Activated CD8-positive, alpha-beta memory T cell treated with anti-CD3 and anti-CD28 coated beads for 36 hours (primary cell): ENCODE measurements at regions not wholly inside any gene's neighbourhood (a gene's known extent, or its start where the extent isn't known, plus 50 kb on each side); places are given as distances from the start of the nearest gene placed in this dataset.
"Not testable (repeated sequence)": the region's sequence is repeated elsewhere in the genome, so short reads cannot be mapped to it uniquely, and the experiment has no call there.

Experiments used
- CTCF ChIA-PET: fragments of 350-600 bp; sonication (Branson Sonifier 250); formaldehyde crosslinking; loops from one replicate; lab custom pipeline; 2021; ENCODE audit warnings: antibody characterized with exemption; lab: Charles Lee
- POLR2A ChIA-PET: fragments of 350-600 bp; sonication (Branson Sonifier 250); formaldehyde crosslinking; loops from one replicate; lab custom pipeline; 2021; ENCODE audit warnings: antibody characterized with exemption; lab: Charles Lee

DNA sequence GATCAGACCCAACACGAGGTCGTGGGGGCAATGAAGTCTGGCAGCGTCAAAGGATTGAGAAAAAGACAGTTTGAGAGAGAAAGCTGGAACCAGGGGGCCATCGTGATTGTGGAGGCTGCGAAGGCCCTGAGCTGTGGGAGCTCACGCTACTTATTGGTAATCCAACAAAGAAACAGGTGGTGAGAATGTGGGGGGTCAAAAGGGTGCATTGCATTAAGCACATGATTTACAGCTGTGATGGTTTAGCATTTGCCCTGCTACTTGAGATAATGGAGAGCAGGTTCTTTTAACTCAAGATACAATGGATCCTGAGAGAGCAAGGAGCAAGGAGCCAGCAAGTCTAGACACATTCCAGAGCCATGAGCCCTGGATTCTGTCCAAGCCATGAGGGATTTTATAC is 276.8 kb upstream of the RRP15 start:
- CTCF ChIA-PET, POLR2A ChIA-PET: not testable (repeated sequence)

GRCh38 chr1:218015106-218015505 is 270.0 kb upstream of the RRP15 start:
- POLR2A ChIA-PET = not testable (repeated sequence)

DNA sequence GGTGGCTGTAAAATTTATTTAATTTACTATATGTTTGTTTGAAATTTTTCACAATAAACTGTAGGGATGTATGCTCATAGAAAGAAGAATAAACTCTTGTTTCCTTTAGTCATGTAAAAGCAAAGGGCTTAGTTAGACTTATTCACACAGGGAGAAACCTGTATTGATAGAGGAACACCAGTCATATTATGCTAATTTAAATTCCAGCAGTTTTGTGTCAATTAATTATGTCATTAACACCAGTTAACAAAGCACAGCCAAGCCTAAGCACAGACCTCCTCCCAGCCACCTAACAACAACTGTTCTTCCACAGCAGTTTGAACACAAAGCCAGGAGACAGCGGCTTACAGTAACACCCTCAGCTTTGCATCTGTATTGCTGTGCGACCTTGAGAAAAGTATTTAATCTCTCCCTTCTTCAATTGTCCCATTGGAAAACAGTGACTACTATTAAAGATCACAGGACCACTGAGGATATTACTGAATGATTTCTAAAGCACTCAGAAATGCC is 260.8 kb upstream of the RRP15 start:
- ChIA-PET CTCF (no interaction called here), POLR2A (no interaction called here)

More at GRCh38 chr1:218015106-218015505, 270.0 kb upstream of the RRP15 start:
- CTCF ChIA-PET = not testable (repeated sequence)

DNA sequence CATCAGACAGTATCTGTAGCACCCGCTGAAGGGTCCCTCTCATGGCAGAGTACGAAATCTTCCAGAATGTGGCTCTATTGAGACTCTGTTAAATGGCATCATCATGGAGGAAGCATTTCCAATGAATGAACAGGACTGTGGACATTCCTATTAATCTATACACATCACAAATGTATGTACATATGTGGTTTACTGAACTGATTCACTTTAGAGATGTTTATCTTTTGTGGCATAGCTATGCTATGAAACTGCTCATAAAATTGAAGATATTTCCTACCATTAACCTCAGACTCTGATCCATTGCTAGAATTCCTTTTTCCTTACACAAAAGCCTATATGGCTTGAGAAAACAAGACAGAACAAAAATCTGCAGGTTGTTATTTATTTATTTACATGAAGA is 259.6 kb upstream of the RRP15 start:
- ChIA-PET CTCF (no interaction called here), POLR2A (no interaction called here)

DNA sequence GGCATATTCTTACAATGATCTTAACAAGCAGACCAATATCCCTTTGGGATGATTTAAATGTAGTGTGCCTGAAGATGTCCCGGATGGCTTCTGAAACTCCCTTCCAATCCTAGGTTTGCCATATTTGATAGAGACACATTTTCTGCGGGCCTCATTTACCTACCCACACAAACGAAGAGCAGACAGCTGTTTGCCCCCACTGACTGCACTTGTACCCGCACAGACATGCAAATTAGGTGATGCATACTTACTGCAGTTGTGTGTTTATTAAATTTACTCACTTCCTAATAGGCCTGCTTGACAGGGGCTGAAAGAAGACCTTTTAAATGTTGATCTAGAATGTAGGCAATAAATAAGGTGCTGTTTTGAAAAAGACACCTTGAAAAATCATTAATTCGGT is 257.9 kb upstream of the RRP15 start:
- ChIA-PET POLR2A (no interaction called here), CTCF (no interaction called here)

DNA sequence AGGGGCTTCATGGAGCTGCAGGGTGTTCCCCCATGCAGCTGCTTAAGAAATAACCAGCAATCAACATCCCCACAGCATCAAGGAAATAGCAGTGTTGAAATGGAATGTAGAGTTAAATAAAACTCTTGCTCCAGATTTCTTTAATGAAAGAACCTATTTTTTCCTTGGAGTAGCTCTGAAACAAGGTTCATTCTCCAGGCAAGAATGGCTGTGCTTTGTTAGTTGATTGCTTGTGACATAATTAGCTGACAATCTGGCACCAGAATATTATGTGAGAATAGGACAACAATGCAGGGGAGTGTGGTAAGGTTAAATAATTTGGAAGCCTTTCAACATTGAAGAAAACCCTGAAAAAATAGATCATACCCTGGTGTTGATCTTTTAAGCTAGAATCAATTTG is 254.2 kb upstream of the RRP15 start:
- ChIA-PET POLR2A (no interaction called here), CTCF (no interaction called here)

DNA sequence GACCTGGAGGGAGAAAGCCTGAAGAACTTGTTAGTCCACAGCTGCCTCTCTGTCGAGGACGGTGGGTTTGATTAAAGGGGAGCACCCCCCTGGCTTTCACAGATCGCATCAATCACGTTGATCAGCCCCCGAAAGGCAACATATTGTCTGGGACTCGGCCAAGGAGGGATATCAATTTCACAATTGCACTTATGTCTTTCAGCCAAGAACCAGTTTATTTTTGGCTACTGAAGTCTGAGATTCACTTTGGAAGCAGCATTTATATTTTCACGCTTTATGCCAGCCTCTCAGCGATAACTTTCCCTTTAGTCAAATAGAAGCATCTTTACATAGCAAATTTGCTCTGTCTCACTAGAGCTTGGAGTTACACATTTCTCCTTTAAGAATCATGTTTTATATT is 253.2 kb upstream of the RRP15 start:
- POLR2A ChIA-PET = no interaction called here
- CTCF ChIA-PET = no interaction called here

DNA sequence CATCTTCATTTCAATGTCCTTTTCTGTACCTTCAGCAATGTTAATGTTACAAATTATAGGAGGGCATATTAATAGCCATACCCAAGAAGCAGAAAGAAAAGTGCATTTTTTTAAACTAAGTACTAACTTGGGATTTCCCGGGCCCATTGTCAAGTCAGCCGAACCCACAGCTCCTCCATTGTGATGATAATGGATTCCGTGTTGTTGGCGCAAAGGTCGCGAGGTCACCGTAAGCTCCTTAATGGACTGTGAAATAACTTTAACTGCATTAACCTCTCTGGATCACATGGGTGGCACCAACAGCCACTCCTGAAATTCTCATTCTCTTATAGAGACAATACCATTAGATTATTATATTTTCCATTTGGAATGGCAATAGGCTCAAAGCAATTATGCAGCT is 250.6 kb upstream of the RRP15 start:
- CTCF ChIA-PET = no interaction called here
- POLR2A ChIA-PET = no interaction called here

- POLR2A ChIA-PET = no interaction called here
Observed at GRCh38 chr1:218048828-218049420, 236.2 kb upstream of the RRP15 start.

GRCh38 chr1:218049641-218050040 is 235.5 kb upstream of the RRP15 start:
- ChIA-PET POLR2A (no interaction called here), CTCF (no interaction called here)

More at GRCh38 chr1:218048828-218049420, 236.2 kb upstream of the RRP15 start:
- CTCF ChIA-PET = no interaction called here

- CTCF ChIA-PET = no interaction called here
- POLR2A ChIA-PET = no interaction called here
Observed at GRCh38 chr1:218058730-218059129, 226.4 kb upstream of the RRP15 start.

DNA sequence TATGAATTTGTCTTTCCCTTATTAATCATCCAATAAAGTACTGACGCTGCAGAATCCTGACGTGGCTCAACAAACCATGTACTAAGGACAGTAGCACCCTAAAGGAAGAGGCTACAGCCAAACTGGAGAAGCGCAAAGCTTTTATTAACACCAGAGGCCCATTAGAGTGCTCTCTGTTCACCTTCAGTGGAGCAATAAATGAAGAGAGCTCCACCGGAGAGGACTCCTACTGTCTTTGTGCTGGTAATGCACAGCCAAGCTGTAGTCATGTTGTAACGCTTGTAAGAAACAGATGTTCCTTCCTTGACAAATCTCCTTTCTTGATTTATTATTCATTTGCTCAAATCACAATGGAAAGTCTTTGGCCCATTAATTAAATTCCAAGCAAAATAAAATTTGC is 220.7 kb upstream of the RRP15 start:
- POLR2A ChIA-PET = no interaction called here
- CTCF ChIA-PET = no interaction called here

DNA sequence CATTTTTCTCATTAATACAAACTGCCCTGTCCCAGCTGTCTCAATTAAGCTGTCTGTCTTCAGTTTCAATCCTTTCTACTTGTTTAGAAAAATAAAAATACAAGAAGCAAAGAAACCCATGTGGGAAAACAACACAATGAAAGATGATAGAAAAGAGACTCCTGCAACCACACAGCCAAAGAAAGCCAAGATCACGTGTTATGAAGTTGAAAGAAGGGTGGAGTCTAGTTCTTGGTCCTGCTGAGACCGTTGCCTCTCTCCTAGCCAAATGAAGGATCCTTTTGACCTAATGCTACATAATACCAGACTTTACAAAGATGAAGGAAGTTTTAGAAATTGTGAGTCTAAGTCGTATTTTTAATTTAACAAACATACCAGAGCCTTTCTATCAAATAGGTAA is 218.8 kb upstream of the RRP15 start:
- POLR2A ChIA-PET = no interaction called here
- CTCF ChIA-PET = no interaction called here

- ChIA-PET CTCF (no interaction called here), POLR2A (no interaction called here)
Observed at GRCh38 chr1:218068241-218068640, 216.9 kb upstream of the RRP15 start.

DNA sequence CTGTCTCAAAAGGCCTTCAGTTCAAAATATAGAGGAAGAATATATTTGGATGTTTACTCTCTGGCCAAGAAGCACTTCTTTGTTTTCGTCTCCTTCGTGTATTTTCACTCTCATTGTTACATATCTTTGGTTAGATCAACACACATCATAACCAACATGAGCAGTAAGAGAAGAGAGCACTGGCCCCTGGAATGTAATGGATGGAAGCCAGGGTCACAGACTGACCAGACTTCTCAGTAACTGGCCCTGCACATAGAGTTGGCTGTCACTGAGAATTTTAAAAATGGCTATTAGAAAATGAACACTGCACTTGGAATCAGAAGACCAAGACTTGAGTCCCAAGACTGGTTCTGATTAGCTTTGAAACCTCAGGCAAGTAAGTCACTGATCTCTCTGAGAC is 215.9 kb upstream of the RRP15 start:
- POLR2A ChIA-PET = no interaction called here
- CTCF ChIA-PET = no interaction called here

- ChIA-PET POLR2A (no interaction called here), CTCF (no interaction called here)
Observed at GRCh38 chr1:218073062-218073461, 212.0 kb upstream of the RRP15 start.

DNA sequence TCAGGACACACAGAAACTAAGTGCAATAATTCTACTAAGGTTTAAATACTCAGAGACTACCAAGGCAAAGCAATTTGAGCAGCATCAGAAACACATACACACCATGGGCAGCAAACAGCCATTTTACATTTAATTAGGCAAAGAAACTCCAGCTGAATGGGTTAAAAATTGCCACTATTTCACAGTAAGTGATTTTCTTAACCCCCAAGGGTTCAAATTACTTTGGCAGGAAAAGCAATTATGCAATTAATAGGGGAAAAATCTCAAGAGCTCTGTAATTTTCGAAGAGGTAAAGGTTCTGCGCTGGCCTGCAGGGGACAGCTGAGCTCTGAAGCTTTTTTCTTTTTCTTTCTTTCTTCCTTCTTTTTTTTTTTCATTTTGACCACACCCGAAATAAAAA is 206.2 kb upstream of the RRP15 start:
- ChIA-PET CTCF (no interaction called here), POLR2A (no interaction called here)

- ChIA-PET CTCF (no interaction called here), POLR2A (no interaction called here)
Observed at GRCh38 chr1:218079347-218079746, 205.7 kb upstream of the RRP15 start.

DNA sequence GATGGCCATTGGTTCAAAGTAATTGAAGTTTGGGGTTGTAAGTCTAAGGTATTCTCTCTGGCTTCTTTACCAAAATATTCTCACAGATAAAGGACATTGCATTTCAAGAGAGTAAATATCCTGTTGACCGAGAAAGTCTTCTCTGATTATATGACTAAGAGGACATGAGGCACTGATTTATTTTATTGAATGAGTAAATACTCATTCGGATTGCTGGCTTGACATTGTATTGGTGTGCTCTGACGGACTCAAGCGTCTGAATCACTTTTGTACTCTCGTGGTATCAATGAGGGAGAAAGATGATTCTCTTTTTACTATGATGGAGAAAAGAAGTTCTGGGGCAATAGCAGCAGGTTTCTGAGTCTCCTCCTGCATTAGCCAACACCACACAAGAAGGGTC is 205.3 kb upstream of the RRP15 start:
- ChIA-PET POLR2A (no interaction called here), CTCF (no interaction called here)

DNA sequence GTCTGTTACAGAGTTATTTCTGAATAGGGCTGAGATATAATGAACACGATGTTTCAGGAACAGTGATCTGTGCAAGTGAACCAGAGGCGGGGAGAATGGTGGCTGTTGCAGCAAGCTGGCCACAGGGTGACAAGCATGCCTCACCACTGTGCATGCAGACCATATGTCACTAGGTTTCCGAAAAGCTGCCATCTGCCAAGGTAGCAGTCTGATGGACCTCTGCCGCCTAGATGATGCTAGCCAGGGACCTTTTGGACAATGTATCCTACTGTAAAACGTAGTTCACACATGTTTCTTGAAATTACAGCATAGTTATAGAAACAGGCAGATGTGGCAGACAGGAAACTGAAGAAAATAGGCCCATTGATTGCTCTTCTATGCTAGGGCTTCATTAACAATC is 204.2 kb upstream of the RRP15 start:
- ChIA-PET CTCF (no interaction called here), POLR2A (no interaction called here)

- CTCF ChIA-PET = no interaction called here
Observed at GRCh38 chr1:218081358-218081757, 203.7 kb upstream of the RRP15 start.

GRCh38 chr1:218090459-218090858 is 194.6 kb upstream of the RRP15 start:
- ChIA-PET CTCF (no interaction called here), POLR2A (no interaction called here)

More at GRCh38 chr1:218081358-218081757, 203.7 kb upstream of the RRP15 start:
- POLR2A ChIA-PET = no interaction called here
